ENCODE measurements at regions not wholly inside any gene's neighbourhood (a gene's known extent, or its start where the extent isn't known, plus 50 kb on each side); places are given as distances from the start of the nearest gene placed in this dataset.

GRCh38 chr3:117922039-117922438, 1112.6 kb downstream of the IGSF11 start:
- peak; percentile 20; the same call in 1 of the 3 replicates for ATAC-seq
- peak; percentile 68; the same call in 1 of the 2 replicates for TF ChIP-seq TCF4 (CRISPR knock-in tag; IDR thresholded peaks at IDR 0.05; ENCODE audit: borderline replicate concordance)
- no peak for TF ChIP-seq ARNTL (CRISPR knock-in tag; IDR thresholded peaks at IDR 0.05; ENCODE audit: borderline replicate concordance, low read depth)
- TF ChIP-seq PPARA (CRISPR knock-in tag; IDR thresholded peaks at IDR 0.05; ENCODE audit: borderline replicate concordance), result no peak
- TF ChIP-seq TOX (CRISPR knock-in tag; IDR thresholded peaks at IDR 0.05; ENCODE audit: borderline replicate concordance), result no peak
- TF ChIP-seq ZNF8 (CRISPR knock-in tag; IDR thresholded peaks at IDR 0.05), result no peak
- TF ChIP-seq TSHZ2 (CRISPR knock-in tag; IDR thresholded peaks at IDR 0.05), result peak; percentile 37; the same call in 1 of the 2 replicates
- TF ChIP-seq CSDC2 (CRISPR knock-in tag; IDR thresholded peaks at IDR 0.05), result no peak
- no peak for TF ChIP-seq OSR1 (CRISPR knock-in tag; IDR thresholded peaks at IDR 0.05)

DNA sequence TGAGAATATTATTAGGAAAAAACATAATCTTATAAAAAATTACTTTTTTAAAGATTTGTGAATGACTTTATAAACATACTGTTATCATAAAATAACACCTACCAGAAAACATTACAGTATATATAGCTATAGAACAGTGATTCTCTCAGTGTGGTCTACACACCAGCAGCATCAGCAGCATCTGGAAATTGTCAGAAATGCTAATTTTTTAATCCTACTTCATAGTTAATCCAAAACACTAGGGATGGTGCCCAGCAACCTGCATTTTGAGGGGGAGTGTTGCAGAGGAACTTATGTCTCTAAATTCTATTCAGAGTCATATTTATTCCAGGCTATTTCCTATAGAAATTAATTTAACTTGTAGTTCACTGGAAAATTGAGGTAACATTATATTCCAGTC, 1107.8 kb downstream of the IGSF11 start:
- ATAC-seq, result no peak
- TF ChIP-seq SNAI2 (CRISPR knock-in tag; IDR thresholded peaks at IDR 0.05) (no peak), ZNF8 (CRISPR knock-in tag; IDR thresholded peaks at IDR 0.05) (no peak), CSRNP3 (CRISPR knock-in tag; IDR thresholded peaks at IDR 0.05) (no peak), GLIS3 (CRISPR knock-in tag; IDR thresholded peaks at IDR 0.05) (no peak), OSR1 (CRISPR knock-in tag; IDR thresholded peaks at IDR 0.05) (no peak), TCF4 (CRISPR knock-in tag; IDR thresholded peaks at IDR 0.05; ENCODE audit: borderline replicate concordance) (no peak)
- TF ChIP-seq, protein P1, sequence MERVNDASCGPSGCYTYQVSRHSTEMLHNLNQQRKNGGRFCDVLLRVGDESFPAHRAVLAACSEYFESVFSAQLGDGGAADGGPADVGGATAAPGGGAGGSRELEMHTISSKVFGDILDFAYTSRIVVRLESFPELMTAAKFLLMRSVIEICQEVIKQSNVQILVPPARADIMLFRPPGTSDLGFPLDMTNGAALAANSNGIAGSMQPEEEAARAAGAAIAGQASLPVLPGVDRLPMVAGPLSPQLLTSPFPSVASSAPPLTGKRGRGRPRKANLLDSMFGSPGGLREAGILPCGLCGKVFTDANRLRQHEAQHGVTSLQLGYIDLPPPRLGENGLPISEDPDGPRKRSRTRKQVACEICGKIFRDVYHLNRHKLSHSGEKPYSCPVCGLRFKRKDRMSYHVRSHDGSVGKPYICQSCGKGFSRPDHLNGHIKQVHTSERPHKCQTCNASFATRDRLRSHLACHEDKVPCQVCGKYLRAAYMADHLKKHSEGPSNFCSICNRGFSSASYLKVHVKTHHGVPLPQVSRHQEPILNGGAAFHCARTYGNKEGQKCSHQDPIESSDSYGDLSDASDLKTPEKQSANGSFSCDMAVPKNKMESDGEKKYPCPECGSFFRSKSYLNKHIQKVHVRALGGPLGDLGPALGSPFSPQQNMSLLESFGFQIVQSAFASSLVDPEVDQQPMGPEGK (CRISPR knock-in tag; IDR thresholded peaks at IDR 0.05; ENCODE audit: borderline replicate concordance), result no peak

- ATAC-seq, result peak; percentile 49
- 0 out of 2 replicates have a peak, but pooled peaks have one; percentile 15 for TF ChIP-seq SNAI2 (CRISPR knock-in tag; IDR thresholded peaks at IDR 0.05)
- peak; percentile 53; the same call in 1 of the 2 replicates for TF ChIP-seq ZC3H10 (CRISPR knock-in tag; IDR thresholded peaks at IDR 0.05)
- TF ChIP-seq ZFP30 (CRISPR knock-in tag; IDR thresholded peaks at IDR 0.05), result no peak
- no peak for TF ChIP-seq ZNF8 (CRISPR knock-in tag; IDR thresholded peaks at IDR 0.05)
- no peak for TF ChIP-seq GLIS3 (CRISPR knock-in tag; IDR thresholded peaks at IDR 0.05)
- peak; percentile 44; the same call in 1 of the 2 replicates for TF ChIP-seq ISL1 (CRISPR knock-in tag; IDR thresholded peaks at IDR 0.05)
These were observed 1106.8 kb downstream of the IGSF11 start for GRCh38 chr3:117927825-117928224.

GRCh38 chr3:117928836-117929235, 1105.8 kb downstream of the IGSF11 start:
- peak; percentile 70 for ATAC-seq
- TF ChIP-seq ISL1 (CRISPR knock-in tag; IDR thresholded peaks at IDR 0.05), result peak; percentile 100
- TF ChIP-seq OSR1 (CRISPR knock-in tag; IDR thresholded peaks at IDR 0.05), result no peak
- TF ChIP-seq RARB (CRISPR knock-in tag; IDR thresholded peaks at IDR 0.05), result peak; percentile 80; the same call in 1 of the 2 replicates
- peak; percentile 99 for TF ChIP-seq ESRRG (CRISPR knock-in tag; IDR thresholded peaks at IDR 0.05)
- peak; percentile 48 for TF ChIP-seq ZFP30 (CRISPR knock-in tag; IDR thresholded peaks at IDR 0.05)
- TF ChIP-seq TOX (CRISPR knock-in tag; IDR thresholded peaks at IDR 0.05; ENCODE audit: borderline replicate concordance), result peak; percentile 70; the same call in 1 of the 2 replicates
- TF ChIP-seq ARNTL (CRISPR knock-in tag; IDR thresholded peaks at IDR 0.05; ENCODE audit: borderline replicate concordance, low read depth), result peak; percentile 64; the same call in 1 of the 2 replicates
- TF ChIP-seq SNAI2 (CRISPR knock-in tag; IDR thresholded peaks at IDR 0.05), result peak; percentile 98
- TF ChIP-seq ZC3H10 (CRISPR knock-in tag; IDR thresholded peaks at IDR 0.05), result peak; percentile 99
- peak; percentile 99 for TF ChIP-seq TSHZ2 (CRISPR knock-in tag; IDR thresholded peaks at IDR 0.05)
- TF ChIP-seq, protein P1 (CRISPR knock-in tag; IDR thresholded peaks at IDR 0.05; ENCODE audit: borderline replicate concordance), result peak; percentile 99
- TF ChIP-seq CSRNP3 (CRISPR knock-in tag; IDR thresholded peaks at IDR 0.05), result peak; percentile 99
- peak; percentile 76; the same call in 1 of the 2 replicates for TF ChIP-seq ZNF70 (CRISPR knock-in tag; IDR thresholded peaks at IDR 0.05)
- TF ChIP-seq CSDC2 (CRISPR knock-in tag; IDR thresholded peaks at IDR 0.05), result peak; percentile 88; the same call in 1 of the 2 replicates
- TF ChIP-seq ZNF8 (CRISPR knock-in tag; IDR thresholded peaks at IDR 0.05), result peak; percentile 79
- TF ChIP-seq BACH2 (CRISPR knock-in tag; IDR thresholded peaks at IDR 0.05; ENCODE audit: borderline replicate concordance), result 0 out of 2 replicates have a peak, but pooled peaks have one; percentile 79
- TF ChIP-seq ZFP3 (CRISPR knock-in tag; IDR thresholded peaks at IDR 0.05), result peak; percentile 86
- TF ChIP-seq ZNF565 (CRISPR knock-in tag; conservative IDR thresholded peaks at IDR 0.05; ENCODE audit: low read depth), result peak; percentile 94

Data from SK-N-SH treated with all-trans-retinoic acid at 6 μM for 48 hours (cell line).